ENCODE measurements at regions not wholly inside any gene's neighbourhood (a gene's known extent, or its start where the extent isn't known, plus 50 kb on each side); places are given as distances from the start of the nearest gene placed in this dataset.

DNA sequence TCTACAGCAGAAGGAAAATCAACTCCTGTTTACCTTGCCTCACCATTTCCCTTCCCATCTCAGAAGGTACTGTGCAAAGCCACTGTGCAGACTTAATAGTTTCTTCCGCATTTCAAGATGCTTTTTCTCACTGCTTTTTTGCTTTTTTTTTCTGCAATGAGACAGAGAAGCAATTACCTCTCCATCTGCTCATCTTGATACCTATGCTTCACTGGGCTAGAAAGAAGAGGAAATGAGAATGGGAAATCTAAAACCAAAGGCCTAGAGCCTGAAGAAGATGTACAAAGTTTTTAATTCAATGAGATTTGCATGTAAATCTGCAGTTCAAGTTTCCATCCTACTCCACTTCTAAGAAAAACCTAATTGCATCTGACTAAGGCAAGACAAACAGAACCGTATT lies 238.1 kb upstream of the SETMAR start:
- Histone ChIP-seq H3K79me2 (ENCODE audit: insufficient read depth, low read length) (no peaks in the 10 kb centered on the region), H3K9ac (ENCODE audit: insufficient read depth, low read length, poor library complexity, severe bottlenecking) (no peak overlapping the region), H3K4me2 (replicated peaks; ENCODE audit: extremely low read depth, low read length, poor library complexity, severe bottlenecking) (no peak overlapping the region), H2AFZ (ENCODE audit: insufficient read depth, low read depth, low read length, poor library complexity, severe bottlenecking) (no peak overlapping the region), H3K27ac (ENCODE audit: low read depth in 1 of 2, low read length in 2 of 2) (no peak overlapping the region), H3K36me3 (replicated peaks in 1 of 2; ENCODE audit: control insufficient read depth in 1 of 2, insufficient read depth in 2 of 2, low read length in 2 of 2) (no peaks in the 10 kb centered on the region), H3K4me1 (ENCODE audit: control insufficient read depth in 1 of 2, insufficient read depth in 2 of 2, low read length in 2 of 2) (peaks cover 19 to 25% of the 10 kb centered on the region in 2 donors), H4K20me1 (ENCODE audit: insufficient read depth, low read length) (no peaks in the 10 kb centered on the region), H3K27me3 (ENCODE audit: control insufficient read depth in 2 of 2, insufficient read depth in 2 of 2, low read length in 2 of 2) (no peaks in the 10 kb centered on the region), H3K9me3 (replicated peaks in 1 of 2; ENCODE audit: control insufficient read depth in 1 of 2, insufficient read depth in 1 of 2, low read length in 2 of 2) (no peaks in the 10 kb centered on the region), H3K4me3 (replicated peaks in 1 of 3; ENCODE audit: low read depth in 2 of 3, low read length in 3 of 3) (no peak overlapping the region)
- no peak for TF ChIP-seq CTCF (IDR thresholded peaks at IDR 0.05)
- 67% methylated on average over 1 of the region's 2 CpGs for WGBS (ENCODE audit: insufficient coverage)
- no peaks in the 10 kb centered on the region for H3K27me3 Mint-ChIP-seq (ENCODE audit: low read depth in 3 of 3)
- H3K4me1 Mint-ChIP-seq, result peaks cover 49% of the 10 kb centered on the region
- no peak for DNase-seq
- H3K36me3 Mint-ChIP-seq, result no peaks in the 10 kb centered on the region
- intact Hi-C loops (cut with micrococcal nuclease), result no loop called here
- no peak overlapping the region for H3K27ac Mint-ChIP-seq
- peaks cover 0 to 7% (median 0%) of the 10 kb centered on the region in 7 donors for H3K9me3 Mint-ChIP-seq
- no peak overlapping the region for H3K4me3 Mint-ChIP-seq

DNA sequence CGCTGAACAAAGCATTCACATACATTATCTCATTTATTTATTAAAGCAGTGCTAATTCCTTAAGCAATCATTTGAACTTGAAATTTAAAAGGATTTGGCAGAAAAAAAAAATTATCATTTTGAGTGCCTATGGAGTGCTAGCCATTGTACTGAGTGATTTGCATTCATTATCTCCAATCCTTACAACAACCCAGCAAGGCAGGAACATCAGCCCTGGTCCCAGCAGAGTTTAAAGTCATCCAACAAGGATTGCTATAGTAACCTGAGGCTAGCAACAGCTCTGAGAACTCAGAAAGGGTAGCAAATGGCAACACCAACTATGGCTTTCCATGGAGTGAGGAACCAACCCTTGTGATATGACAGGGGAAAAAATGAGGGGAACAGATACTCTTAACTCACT lies 237.6 kb upstream of the SETMAR start:
- intact Hi-C loops (cut with micrococcal nuclease), result no loop called here
- Histone ChIP-seq H3K9ac (ENCODE audit: insufficient read depth, low read length, poor library complexity, severe bottlenecking) (no peak overlapping the region), H3K27ac (ENCODE audit: low read depth in 1 of 2, low read length in 2 of 2) (no peak overlapping the region), H4K20me1 (ENCODE audit: insufficient read depth, low read length) (no peaks in the 10 kb centered on the region), H2AFZ (ENCODE audit: insufficient read depth, low read depth, low read length, poor library complexity, severe bottlenecking) (no peak overlapping the region), H3K36me3 (replicated peaks in 1 of 2; ENCODE audit: control insufficient read depth in 1 of 2, insufficient read depth in 2 of 2, low read length in 2 of 2) (no peaks in the 10 kb centered on the region), H3K9me3 (replicated peaks in 1 of 2; ENCODE audit: control insufficient read depth in 1 of 2, insufficient read depth in 1 of 2, low read length in 2 of 2) (no peaks in the 10 kb centered on the region), H3K4me3 (replicated peaks in 1 of 3; ENCODE audit: low read depth in 2 of 3, low read length in 3 of 3) (no peak overlapping the region), H3K27me3 (ENCODE audit: control insufficient read depth in 2 of 2, insufficient read depth in 2 of 2, low read length in 2 of 2) (no peaks in the 10 kb centered on the region), H3K4me1 (ENCODE audit: control insufficient read depth in 1 of 2, insufficient read depth in 2 of 2, low read length in 2 of 2) (peaks cover 19 to 24% of the 10 kb centered on the region in 2 donors), H3K79me2 (ENCODE audit: insufficient read depth, low read length) (no peaks in the 10 kb centered on the region), H3K4me2 (replicated peaks; ENCODE audit: extremely low read depth, low read length, poor library complexity, severe bottlenecking) (no peak overlapping the region)
- H3K27ac Mint-ChIP-seq, result no peak overlapping the region
- no peak overlapping the region for H3K4me3 Mint-ChIP-seq
- no peak for TF ChIP-seq CTCF (IDR thresholded peaks at IDR 0.05)
- no peaks in the 10 kb centered on the region for H3K27me3 Mint-ChIP-seq (ENCODE audit: low read depth in 3 of 3)
- DNase-seq, result no peak
- H3K4me1 Mint-ChIP-seq, result peaks cover 45% of the 10 kb centered on the region
- no CpG with 5 or more reads among the region's 1 CpG for WGBS (ENCODE audit: insufficient coverage)
- peaks cover 0 to 7% (median under 1%) of the 10 kb centered on the region in 7 donors for H3K9me3 Mint-ChIP-seq
- H3K36me3 Mint-ChIP-seq, result no peaks in the 10 kb centered on the region
